ENCODE measurements at regions not wholly inside any gene's neighbourhood (a gene's known extent, or its start where the extent isn't known, plus 50 kb on each side); places are given as distances from the start of the nearest gene placed in this dataset.
A peak's percentile ranks its signal among the peaks of the same experiment; 100 is the strongest.

DNA sequence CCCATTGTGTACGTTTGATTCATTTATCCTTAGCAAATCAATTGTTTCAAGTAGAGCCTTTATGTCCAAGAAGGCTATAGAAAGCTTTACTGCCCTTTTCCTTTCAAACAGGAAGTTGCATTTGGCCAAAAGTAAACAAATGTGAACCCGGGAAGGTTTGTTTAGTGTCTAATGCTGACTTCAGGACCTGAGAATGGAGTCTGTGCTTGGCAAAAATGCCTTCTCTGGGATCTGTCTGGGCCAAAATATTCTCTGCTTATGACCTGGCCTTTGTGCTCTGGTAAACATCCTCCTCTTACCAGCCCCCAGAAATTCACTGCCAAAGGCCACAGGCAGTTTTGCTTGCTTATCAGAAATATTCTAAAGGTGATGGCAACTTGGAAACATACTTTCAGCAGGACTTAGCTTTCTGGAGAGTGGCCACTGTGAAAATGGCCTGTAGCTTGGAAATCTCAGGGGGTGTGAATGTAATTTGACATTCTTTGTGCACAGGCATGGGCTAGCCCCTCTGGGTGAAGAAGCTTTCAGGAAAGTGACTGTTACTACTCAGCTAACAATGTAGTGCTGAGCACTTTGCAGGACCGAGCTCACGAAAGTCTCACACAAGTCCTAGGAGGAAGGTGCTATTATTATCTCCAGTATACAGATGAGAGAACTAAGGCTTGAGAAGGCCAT, 199.5 kb downstream of the PTEN start:
- Histone ChIP-seq H3K9ac (ENCODE audit: low read length) (no peak overlapping the region), H3K9me3 (ENCODE audit: insufficient read depth, low read length) (no peaks in the 10 kb centered on the region), H3K4me1 (ENCODE audit: low read length) (peaks cover 40% of the 10 kb centered on the region), H3K4me3 (ENCODE audit: low read length) (no peak overlapping the region), H3K27ac (ENCODE audit: low read length) (no peak overlapping the region), H3K27me3 (ENCODE audit: low read depth, low read length) (no peaks in the 10 kb centered on the region), H4K20me1 (ENCODE audit: insufficient read depth, low read length) (no peaks in the 10 kb centered on the region), H3K4me2 (ENCODE audit: low read length) (no peak overlapping the region), H3K79me2 (ENCODE audit: low read length) (no peaks in the 10 kb centered on the region), H2AFZ (ENCODE audit: low read depth, low read length) (no peak overlapping the region), H3K36me3 (replicated peaks; ENCODE audit: low read depth, low read length) (no peaks in the 10 kb centered on the region)
- TF ChIP-seq, protein P1, sequence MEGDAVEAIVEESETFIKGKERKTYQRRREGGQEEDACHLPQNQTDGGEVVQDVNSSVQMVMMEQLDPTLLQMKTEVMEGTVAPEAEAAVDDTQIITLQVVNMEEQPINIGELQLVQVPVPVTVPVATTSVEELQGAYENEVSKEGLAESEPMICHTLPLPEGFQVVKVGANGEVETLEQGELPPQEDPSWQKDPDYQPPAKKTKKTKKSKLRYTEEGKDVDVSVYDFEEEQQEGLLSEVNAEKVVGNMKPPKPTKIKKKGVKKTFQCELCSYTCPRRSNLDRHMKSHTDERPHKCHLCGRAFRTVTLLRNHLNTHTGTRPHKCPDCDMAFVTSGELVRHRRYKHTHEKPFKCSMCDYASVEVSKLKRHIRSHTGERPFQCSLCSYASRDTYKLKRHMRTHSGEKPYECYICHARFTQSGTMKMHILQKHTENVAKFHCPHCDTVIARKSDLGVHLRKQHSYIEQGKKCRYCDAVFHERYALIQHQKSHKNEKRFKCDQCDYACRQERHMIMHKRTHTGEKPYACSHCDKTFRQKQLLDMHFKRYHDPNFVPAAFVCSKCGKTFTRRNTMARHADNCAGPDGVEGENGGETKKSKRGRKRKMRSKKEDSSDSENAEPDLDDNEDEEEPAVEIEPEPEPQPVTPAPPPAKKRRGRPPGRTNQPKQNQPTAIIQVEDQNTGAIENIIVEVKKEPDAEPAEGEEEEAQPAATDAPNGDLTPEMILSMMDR (IDR thresholded peaks at IDR 0.05; ENCODE audit: low read depth, low read length), result no peak
- TF ChIP-seq EZH2phosphoT487 (IDR thresholded peaks at IDR 0.05; ENCODE audit: low read depth), result no peak

- H3K9me3 ChIP-seq (ENCODE audit: insufficient read depth, low read length), result no peaks in the 10 kb centered on the region
- no peaks in the 10 kb centered on the region for H4K20me1 ChIP-seq (ENCODE audit: insufficient read depth, low read length)
- H3K36me3 ChIP-seq (replicated peaks; ENCODE audit: low read depth, low read length), result no peaks in the 10 kb centered on the region
- H3K4me3 ChIP-seq (ENCODE audit: low read length), result no peak overlapping the region
- H2AFZ ChIP-seq (ENCODE audit: low read depth, low read length), result no peak overlapping the region
- H3K4me2 ChIP-seq (ENCODE audit: low read length), result no peak overlapping the region
- H3K27ac ChIP-seq (ENCODE audit: low read length), result no peak overlapping the region
- H3K79me2 ChIP-seq (ENCODE audit: low read length), result no peaks in the 10 kb centered on the region
- H3K27me3 ChIP-seq (ENCODE audit: low read depth, low read length), result no peaks in the 10 kb centered on the region
- TF ChIP-seq, protein P1 (IDR thresholded peaks at IDR 0.05; ENCODE audit: low read depth, low read length), result no peak
- TF ChIP-seq EZH2phosphoT487 (IDR thresholded peaks at IDR 0.05; ENCODE audit: low read depth), result no peak
- no peak overlapping the region for H3K9ac ChIP-seq (ENCODE audit: low read length)
- peaks cover 46% of the 10 kb centered on the region for H3K4me1 ChIP-seq (ENCODE audit: low read length)
Measured at GRCh38 chr10:88063861-88064557, 200.6 kb downstream of the PTEN start.

DNA sequence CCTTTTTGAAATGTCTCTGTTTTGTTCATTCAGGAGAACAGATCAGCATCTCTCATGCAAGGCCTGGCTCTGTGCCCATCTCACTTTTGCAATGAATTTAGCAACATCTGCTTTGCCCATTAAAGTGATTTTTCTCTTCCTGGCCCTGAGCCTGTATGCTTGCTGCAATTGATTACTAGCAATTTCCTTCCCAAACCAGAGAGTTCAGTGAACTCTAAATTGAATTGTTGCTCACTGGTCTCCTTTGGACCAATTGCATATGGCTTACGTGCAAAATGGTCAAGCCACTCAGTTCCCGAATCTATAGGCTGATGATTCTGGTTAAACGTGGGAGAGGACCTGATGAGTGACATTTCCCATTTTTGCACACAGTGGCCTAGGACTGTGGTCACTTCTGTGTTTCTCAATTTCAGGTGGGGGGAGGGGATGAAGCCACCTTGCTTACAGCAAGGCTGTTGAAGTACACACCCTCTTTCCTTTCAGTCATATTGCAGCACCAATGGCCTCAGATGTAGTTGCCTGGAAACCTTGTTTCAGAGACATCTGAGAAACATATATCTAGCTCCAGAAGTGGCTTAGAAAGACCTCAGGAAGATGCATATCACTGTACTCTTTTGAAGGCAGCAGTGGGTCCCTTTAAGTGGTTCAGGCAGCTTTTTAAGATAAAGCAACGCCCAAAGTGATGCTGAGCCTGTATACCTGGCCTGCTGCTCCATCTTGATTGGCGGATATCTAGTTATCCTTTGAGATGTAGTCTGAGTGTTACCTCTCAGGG, 201.4 kb downstream of the PTEN start:
- no peak overlapping the region for H3K9ac ChIP-seq (ENCODE audit: low read length)
- peaks cover 53% of the 10 kb centered on the region for H3K4me1 ChIP-seq (ENCODE audit: low read length)
- no peak overlapping the region for H3K4me3 ChIP-seq (ENCODE audit: low read length)
- no peak overlapping the region for H3K27ac ChIP-seq (ENCODE audit: low read length)
- H3K9me3 ChIP-seq (ENCODE audit: insufficient read depth, low read length), result no peaks in the 10 kb centered on the region
- H3K4me2 ChIP-seq (ENCODE audit: low read length), result peak overlapping the region; percentile 77
- TF ChIP-seq, protein P1 (IDR thresholded peaks at IDR 0.05; ENCODE audit: low read depth, low read length), result no peak
- no peak for TF ChIP-seq EZH2phosphoT487 (IDR thresholded peaks at IDR 0.05; ENCODE audit: low read depth)
- no peaks in the 10 kb centered on the region for H3K79me2 ChIP-seq (ENCODE audit: low read length)
- H3K36me3 ChIP-seq (replicated peaks; ENCODE audit: low read depth, low read length), result no peaks in the 10 kb centered on the region
- no peak overlapping the region for H2AFZ ChIP-seq (ENCODE audit: low read depth, low read length)
- H3K27me3 ChIP-seq (ENCODE audit: low read depth, low read length), result no peaks in the 10 kb centered on the region
- no peaks in the 10 kb centered on the region for H4K20me1 ChIP-seq (ENCODE audit: insufficient read depth, low read length)
